Caki2 (cell line): ENCODE measurements at regions not wholly inside any gene's neighbourhood (a gene's known extent, or its start where the extent isn't known, plus 50 kb on each side); places are given as distances from the start of the nearest gene placed in this dataset.
A peak's percentile ranks its signal among the peaks of the same experiment; 100 is the strongest.
"Not testable (repeated sequence)": the region's sequence is repeated elsewhere in the genome, so short reads cannot be mapped to it uniquely, and the experiment has no call there.

ENCODE experiments used
- DNase-seq: peaks from one replicate; pipeline ENCODE4 v3.0.0-alpha.2; 2015; ENCODE audit warnings: low read depth
- in situ Hi-C: cut with HindIII; loops from 2 replicates; pipeline ENCODE4 v1.10.0; 2016; ENCODE audit warnings: low sequenced_read_pairs, low pct_unique_long_range_greater_than_20kb, mixed read lengths

- in situ Hi-C loops = no loop called here
- DNase-seq = no peak
Observed at GRCh38 chr14:28629328-28630004, 137.1 kb upstream of the FOXG1 start.

DNA sequence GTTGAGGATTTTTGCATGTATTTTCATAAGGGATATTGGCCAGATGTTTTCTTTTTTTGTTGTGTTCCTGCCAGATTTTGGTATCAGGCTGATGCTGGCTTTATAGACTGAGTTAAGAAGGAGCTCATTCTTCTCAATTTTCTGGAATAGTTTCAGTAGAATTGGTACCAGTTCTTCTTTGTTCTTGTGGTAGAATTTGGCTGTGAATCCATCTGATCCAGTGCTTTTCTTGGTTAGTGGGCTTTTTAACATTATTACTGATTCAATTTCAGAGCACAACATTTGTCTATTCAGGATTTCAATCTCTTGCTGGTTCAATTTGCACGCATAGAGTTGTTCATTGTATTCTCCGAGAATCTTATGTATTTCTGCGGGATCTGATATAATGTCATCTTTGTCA, 136.5 kb upstream of the FOXG1 start:
- in situ Hi-C loops = no loop called here
- DNase-seq = no peak

GRCh38 chr14:28635387-28635786, 131.2 kb upstream of the FOXG1 start:
- peak; percentile 25 for DNase-seq
- in situ Hi-C loops = no loop called here

GRCh38 chr14:28635816-28636215, 130.8 kb upstream of the FOXG1 start:
- DNase-seq, in situ Hi-C loops: not testable (repeated sequence)

- DNase-seq, in situ Hi-C loops: not testable (repeated sequence)
Observed at GRCh38 chr14:28641189-28641588, 125.4 kb upstream of the FOXG1 start.

DNA sequence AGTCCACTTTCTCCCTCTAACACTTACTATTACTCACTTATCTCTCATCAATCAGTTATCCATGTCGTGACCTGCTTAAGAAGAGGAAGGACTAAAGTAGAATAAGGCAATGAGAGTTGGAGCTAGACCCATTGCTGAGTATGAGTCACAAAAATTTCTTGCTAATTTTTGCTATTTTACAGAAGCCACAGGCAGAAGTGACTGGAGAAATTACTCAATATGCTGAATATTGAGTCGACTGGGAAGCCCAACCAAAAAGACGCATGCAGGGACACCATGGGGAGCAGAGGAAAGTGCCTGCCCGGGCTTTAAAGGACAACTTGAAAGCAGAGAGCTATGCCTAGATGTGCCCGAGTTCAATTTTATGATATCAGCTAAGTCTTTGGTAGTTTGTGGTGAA, 115.4 kb upstream of the FOXG1 start:
- DNase-seq = no peak
- in situ Hi-C loops = no loop called here

GRCh38 chr14:28652782-28653181, 113.8 kb upstream of the FOXG1 start:
- in situ Hi-C loops = no loop called here
- no peak for DNase-seq

DNA sequence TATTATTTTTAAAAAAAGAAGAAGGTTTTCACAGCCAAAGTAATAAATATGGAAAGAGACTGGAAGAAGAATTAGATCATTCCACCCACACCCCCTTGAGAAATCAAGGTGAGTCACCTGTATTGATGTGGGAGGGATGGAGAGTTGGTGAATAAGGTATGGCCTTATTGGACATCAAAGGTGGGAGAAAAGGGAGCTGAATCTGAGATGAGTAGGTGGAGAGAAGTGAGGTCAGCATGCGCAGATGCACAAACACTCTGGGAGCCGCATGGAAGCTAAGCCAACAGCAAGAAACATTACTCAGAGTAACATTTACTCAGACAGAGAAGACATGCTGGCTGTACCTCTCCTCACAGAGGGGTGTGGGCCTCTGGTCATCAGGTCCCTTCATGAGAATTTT, 113.1 kb upstream of the FOXG1 start:
- DNase-seq = no peak
- in situ Hi-C loops = no loop called here

GRCh38 chr14:28656704-28657255, 109.8 kb upstream of the FOXG1 start:
- no peak for DNase-seq
- in situ Hi-C loops = no loop called here

DNA sequence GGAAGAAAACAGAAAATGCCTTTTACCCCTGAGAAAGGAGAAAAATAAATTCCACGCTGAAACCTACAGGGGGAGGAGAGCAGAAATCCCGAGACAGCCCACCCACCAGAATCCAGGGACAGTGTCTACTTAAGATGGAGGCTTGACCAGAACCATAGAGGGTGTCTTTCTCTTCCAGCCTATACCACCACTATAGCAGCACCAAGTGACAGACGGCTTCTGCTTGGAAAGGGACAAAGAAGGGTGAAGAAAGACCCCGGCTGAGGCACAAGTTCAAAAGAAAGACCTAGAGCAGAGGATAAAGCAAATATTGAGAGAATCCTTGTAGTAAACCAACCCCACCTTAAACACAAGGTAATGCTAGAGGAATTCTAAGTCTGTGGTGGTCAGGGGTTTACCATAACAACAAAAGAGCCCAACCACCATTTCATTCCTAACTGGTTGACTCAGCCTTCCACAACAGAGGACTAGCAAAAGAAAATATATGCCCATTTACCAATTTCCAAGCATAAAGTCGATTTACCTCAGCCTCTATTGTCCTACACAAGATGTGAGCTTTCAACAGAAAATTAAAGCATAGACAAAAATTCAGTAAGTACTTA, 105.3 kb upstream of the FOXG1 start:
- in situ Hi-C loops = no loop called here
- peak; percentile 10 for DNase-seq

DNA sequence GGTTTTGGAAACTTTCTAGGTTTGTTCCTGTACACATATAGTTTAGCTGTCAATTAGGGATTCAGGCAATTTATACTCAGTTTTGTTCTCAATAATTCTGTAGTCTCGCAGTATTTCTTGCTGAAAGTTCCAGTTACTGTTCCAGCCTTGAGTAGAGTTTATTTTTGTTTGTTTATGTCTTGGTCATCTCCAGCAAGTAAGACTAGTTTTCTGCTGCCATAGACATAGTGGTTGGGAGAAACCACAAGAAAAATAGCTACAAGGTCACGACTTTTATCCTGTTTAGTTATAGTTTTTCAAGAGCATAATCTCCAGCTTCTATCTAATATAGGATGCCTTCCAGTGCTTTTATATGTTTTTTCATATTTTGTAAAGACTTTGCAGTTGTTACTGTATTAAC, 99.6 kb upstream of the FOXG1 start:
- in situ Hi-C loops = no loop called here
- DNase-seq = no peak

GRCh38 chr14:28671425-28671824, 95.2 kb upstream of the FOXG1 start:
- DNase-seq = no peak
- in situ Hi-C loops = no loop called here

DNA sequence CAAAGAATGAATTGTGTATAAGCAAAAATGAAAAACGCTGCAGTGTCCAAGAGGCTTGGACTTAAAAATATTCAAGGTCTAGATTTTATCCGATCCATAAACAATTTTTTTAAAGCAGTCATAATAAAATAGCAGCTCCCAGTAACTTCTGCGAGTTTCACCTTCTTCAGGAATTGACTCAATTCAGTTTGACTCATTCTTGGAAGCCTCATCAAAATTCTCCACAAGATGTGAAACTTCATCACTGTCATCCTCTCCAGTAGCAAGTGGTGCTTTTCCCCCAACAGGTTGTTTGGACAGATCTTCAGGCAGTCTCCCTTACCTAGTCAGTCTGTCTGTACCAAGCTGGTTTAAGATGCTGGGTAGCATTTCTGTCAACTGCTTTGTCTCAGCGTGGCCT, 93.5 kb upstream of the FOXG1 start:
- in situ Hi-C loops = no loop called here
- DNase-seq = no peak

DNA sequence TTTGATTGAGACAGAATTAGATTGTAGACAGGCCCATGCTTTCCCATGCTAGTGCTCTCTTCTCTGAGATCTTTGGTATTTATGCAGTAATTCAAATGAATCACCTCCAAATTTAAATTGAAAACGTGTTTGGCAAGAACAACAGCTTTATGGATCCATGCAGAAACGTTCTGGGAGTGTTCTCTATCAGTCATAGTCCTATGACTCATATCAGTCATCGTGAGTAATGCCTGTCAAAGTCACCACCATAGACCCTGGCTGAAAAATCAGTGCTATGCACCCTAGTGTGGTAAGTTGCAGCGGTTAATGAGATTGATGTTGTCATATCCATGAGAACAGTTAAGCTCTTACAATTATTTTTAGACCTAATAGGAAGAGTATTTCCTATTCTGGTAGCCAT, 90.1 kb upstream of the FOXG1 start:
- in situ Hi-C loops = no loop called here
- no peak for DNase-seq

DNA sequence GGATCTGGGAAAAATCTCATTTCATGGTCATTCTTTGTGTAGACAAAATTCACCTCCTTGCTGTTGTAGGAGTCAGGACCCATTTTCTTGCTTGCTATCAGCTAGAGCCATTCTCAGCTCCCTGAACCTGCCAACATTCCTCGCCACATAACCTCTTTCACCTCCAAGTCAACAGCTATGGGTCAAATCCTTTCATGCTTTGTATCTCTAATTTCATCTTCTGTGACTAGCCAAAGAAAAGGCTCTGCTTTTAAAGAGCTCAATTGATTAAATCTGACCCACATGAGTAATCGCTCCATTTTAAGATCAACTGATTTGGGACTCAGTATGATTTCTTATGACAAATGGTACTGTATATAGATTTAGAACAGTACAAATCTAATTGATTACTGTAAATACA, 89.2 kb upstream of the FOXG1 start:
- in situ Hi-C loops = no loop called here

GRCh38 chr14:28678887-28679286, 87.7 kb upstream of the FOXG1 start:
- in situ Hi-C loops = no loop called here

More for the DNA sequence above, 89.2 kb upstream of the FOXG1 start:
- DNase-seq = no peak

DNA sequence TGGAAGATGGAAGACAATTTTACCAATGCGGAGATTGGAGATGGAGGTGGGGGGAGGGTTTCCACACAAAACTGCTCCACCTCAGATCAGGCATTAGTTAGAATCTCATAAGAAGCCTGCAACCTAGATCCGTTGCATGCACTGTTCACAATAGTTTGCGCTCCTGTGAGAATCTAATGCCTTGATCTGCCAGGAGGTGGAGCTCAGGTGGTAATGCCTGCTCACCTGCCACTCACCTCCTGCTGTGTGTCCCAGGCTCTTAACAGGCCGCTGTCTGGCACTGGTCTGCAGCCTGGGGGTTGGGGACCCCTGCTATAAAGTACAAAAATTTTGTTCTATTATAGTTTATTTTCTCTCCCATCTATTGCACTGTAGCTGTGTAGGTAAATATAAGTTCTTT, 84.9 kb upstream of the FOXG1 start:
- no peak for DNase-seq
- in situ Hi-C loops = no loop called here

More at GRCh38 chr14:28678887-28679286, 87.7 kb upstream of the FOXG1 start:
- DNase-seq = no peak

GRCh38 chr14:28690029-28690692, 76.4 kb upstream of the FOXG1 start:
- in situ Hi-C loops = no loop called here

GRCh38 chr14:28695109-28695508, 71.5 kb upstream of the FOXG1 start:
- no peak for DNase-seq
- in situ Hi-C loops = no loop called here

More at GRCh38 chr14:28690029-28690692, 76.4 kb upstream of the FOXG1 start:
- DNase-seq = no peak
